Activated naive CD4-positive, alpha-beta T cell treated with anti-CD3 and anti-CD28 coated beads for 36 hours (primary cell): ENCODE measurements at regions not wholly inside any gene's neighbourhood (a gene's known extent, or its start where the extent isn't known, plus 50 kb on each side); places are given as distances from the start of the nearest gene placed in this dataset.
"Not testable (repeated sequence)": the region's sequence is repeated elsewhere in the genome, so short reads cannot be mapped to it uniquely, and the experiment has no call there.

Experiments used
- CTCF ChIA-PET: fragments of 350-600 bp; sonication (Branson Sonifier 250); formaldehyde crosslinking; loops from one replicate; lab custom pipeline; 2021; ENCODE audit warnings: antibody characterized with exemption; lab: Charles Lee
- DNase-seq: peaks from one replicate; pipeline ENCODE4 v3.0.0-alpha.2; 2020
- H3K27ac Mint-ChIP-seq: one replicate; pipeline ENCODE4 v1.8.0; 2021; ENCODE audit warnings: mild to moderate bottlenecking, mixed read lengths
- H3K27me3 Mint-ChIP-seq: one replicate; pipeline ENCODE4 v1.8.0; 2021; ENCODE audit warnings: low read depth, mixed read lengths
- H3K36me3 Mint-ChIP-seq: one replicate; pipeline ENCODE4 v1.8.0; 2021; ENCODE audit warnings: low read depth, mixed read lengths
- H3K4me1 Mint-ChIP-seq: one replicate; pipeline ENCODE4 v1.8.0; 2021; ENCODE audit warnings: low read depth, mixed read lengths
- H3K4me3 Mint-ChIP-seq: one replicate; pipeline ENCODE4 v1.8.0; 2021; ENCODE audit warnings: mild to moderate bottlenecking, moderate library complexity, mixed read lengths
- H3K9me3 Mint-ChIP-seq: one replicate; pipeline ENCODE4 v1.8.0; 2021; ENCODE audit warnings: mixed read lengths
- intact Hi-C: fragments of 100-400 bp; cut with micrococcal nuclease; formaldehyde crosslinking; loops from one replicate; pipeline ENCODE4 v1.15.1; 2023

DNA sequence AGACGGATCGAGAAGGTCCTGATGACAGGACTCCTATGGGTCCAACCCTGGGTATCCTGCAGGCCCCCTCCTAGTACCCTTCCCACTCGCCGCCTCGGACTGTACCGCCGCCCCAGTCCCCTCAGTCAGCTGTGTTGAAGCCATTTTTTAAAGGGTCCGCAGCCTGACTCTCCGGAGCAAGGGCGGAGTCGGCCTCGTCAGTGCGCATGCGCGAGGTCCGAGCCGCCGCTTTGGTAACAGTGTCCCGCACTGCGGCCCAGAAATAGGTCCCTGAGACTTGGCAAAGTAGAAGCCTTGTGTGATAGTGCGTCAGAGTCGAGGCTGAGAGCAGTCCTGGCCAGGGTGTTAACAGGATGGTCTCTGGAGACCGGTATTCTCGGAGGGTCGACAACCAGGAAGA lies 769.0 kb upstream of the ALG10B start:
- CTCF ChIA-PET: no interaction called here
- no peak overlapping the region for H3K27ac Mint-ChIP-seq

DNA sequence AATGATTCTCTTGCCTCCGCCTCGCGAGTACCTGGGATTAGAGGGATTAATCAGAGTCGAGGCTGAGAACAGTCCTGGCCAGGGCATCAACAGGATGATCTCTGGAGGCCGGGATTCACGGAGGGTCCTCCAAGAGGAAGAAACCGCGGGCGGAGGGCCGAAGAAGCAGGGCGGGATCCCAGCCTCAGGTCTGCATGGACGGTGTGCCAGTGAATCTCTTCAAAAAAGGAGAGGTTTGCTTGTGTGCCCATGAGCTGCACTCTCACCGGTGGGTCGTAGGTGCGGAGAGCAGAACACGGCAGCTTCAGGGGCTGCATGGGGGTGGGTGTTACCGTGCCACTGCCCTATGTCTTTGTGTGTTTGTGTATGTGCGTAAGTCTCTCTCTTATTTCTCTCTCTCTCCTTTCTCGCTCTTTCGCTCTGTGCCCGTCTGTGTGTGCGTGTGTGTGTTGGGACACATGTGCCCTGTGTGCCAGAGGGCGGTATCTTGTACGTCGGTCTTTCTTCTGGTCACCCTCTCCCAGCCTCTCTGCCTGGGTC lies 768.2 kb upstream of the ALG10B start:
- Mint-ChIP-seq H3K4me1 (no peaks in the 10 kb centered on the region), H3K9me3 (peaks cover 12% of the 10 kb centered on the region), H3K4me3 (no peak overlapping the region), H3K36me3 (no peaks in the 10 kb centered on the region), H3K27ac (no peak overlapping the region), H3K27me3 (no peaks in the 10 kb centered on the region)
- CTCF ChIA-PET: interaction anchor here (0.5 kb wide), 1 partner anchor 321 kb away, joined by 3 read pairs; no protein-coding TSS in a partner anchor
- intact Hi-C loops: no loop called here
- no peak for DNase-seq

More for the DNA sequence above, 769.0 kb upstream of the ALG10B start:
- Mint-ChIP-seq H3K4me3 (no peak overlapping the region), H3K27me3 (no peaks in the 10 kb centered on the region), H3K4me1 (no peaks in the 10 kb centered on the region), H3K9me3 (peaks cover 9% of the 10 kb centered on the region), H3K36me3 (no peaks in the 10 kb centered on the region)
- intact Hi-C loops: no loop called here
- no peak for DNase-seq

DNA sequence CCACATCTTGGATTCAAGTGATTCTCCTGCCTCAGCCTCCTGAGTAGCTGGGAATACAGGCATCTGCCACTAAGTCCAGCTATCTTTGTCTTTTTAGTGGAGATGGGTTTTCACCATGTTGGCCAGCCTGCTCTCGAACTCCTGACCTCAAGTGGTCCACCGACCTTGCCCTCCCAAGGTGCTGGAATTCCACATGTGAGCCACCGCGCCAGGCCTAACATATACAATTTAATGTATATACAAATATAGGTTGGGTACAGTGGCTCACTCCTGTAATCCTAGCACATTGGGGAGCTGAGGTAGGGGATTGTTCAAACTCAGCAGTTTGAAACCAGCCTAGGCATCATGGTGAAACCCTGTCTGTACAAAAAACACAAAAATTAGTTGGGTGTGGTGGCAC lies 759.6 kb upstream of the ALG10B start:
- H3K9me3 Mint-ChIP-seq, H3K4me3 Mint-ChIP-seq, CTCF ChIA-PET, intact Hi-C loops, H3K27me3 Mint-ChIP-seq, H3K4me1 Mint-ChIP-seq, DNase-seq, H3K27ac Mint-ChIP-seq, H3K36me3 Mint-ChIP-seq: not testable (repeated sequence)

DNA sequence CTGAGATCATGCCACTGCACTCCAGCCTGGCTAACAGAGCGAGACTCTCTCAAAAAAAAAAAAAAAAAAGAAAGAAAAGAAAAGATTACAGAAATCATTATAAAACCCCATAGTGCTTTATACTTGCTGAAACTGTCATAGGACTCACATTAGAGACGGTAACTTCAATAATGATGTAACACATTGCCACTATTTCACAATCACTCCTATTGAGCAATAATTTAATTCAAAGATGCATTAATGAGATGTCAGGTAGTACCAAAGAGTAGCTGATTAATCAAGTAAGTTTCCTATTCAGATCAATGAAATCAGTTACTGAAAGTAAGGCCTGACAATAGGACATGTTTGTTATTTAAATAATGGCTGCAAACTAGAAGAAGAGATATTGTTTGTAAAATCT lies 751.5 kb upstream of the ALG10B start:
- DNase-seq: no peak
- Mint-ChIP-seq H3K4me1 (no peaks in the 10 kb centered on the region), H3K9me3 (peaks cover 10% of the 10 kb centered on the region), H3K27ac (no peak overlapping the region), H3K36me3 (no peaks in the 10 kb centered on the region), H3K4me3 (no peak overlapping the region), H3K27me3 (no peaks in the 10 kb centered on the region)
- CTCF ChIA-PET: no interaction called here
- intact Hi-C loops: no loop called here

DNA sequence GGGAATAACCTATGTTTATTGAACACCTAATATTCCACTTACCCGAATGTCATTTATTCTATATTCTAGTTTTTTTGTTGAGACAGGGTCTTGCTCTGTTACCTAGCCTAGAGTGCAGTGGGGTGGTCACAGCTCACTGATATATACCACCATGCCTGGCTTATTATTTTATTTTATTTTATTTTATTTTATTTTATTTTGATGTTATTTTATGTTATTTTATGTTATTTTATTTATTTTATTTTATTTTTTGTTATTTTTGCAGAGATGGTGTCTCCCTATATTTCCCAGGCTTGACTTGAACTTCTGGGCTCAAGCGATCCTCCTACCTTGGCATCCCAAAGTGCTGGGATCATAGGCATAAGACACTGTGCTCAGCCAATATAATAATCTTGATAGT lies 746.0 kb upstream of the ALG10B start:
- H3K27ac Mint-ChIP-seq, intact Hi-C loops, H3K4me3 Mint-ChIP-seq, H3K27me3 Mint-ChIP-seq, H3K36me3 Mint-ChIP-seq, CTCF ChIA-PET, H3K4me1 Mint-ChIP-seq, DNase-seq: not testable (repeated sequence)
- peaks cover 12% of the 10 kb centered on the region for H3K9me3 Mint-ChIP-seq
